GM23248 (cell line): ENCODE measurements at regions not wholly inside any gene's neighbourhood (a gene's known extent, or its start where the extent isn't known, plus 50 kb on each side); places are given as distances from the start of the nearest gene placed in this dataset.
"Not testable (repeated sequence)": the region's sequence is repeated elsewhere in the genome, so short reads cannot be mapped to it uniquely, and the experiment has no call there.

ENCODE experiments used
- DNase-seq: peaks from one replicate; pipeline ENCODE4 v3.0.0-alpha.2; 2015
- H2AFZ ChIP-seq: fragments of 200-600 bp; sonication (generic); 2 replicates; pipeline ENCODE4 v1.6.1; 2016; ENCODE audit warnings: antibody characterized with exemption
- H3F3A ChIP-seq: fragments of 200-600 bp; sonication (generic); 2 replicates; pipeline ENCODE4 v1.6.1; 2016; ENCODE audit warnings: mild to moderate bottlenecking, antibody characterized with exemption, mixed run types; ENCODE audit not compliant: insufficient read depth
- H3K27ac ChIP-seq: fragments of 200-600 bp; sonication (generic); 2 replicates; pipeline ENCODE4 v1.5.1; 2016; ENCODE audit warnings: mild to moderate bottlenecking
- H3K27me3 ChIP-seq: fragments of 200-600 bp; sonication (generic); replicated peaks from 2 replicates; pipeline ENCODE4 v1.6.1; 2016; ENCODE audit warnings: mild to moderate bottlenecking; ENCODE audit not compliant: insufficient read depth
- H3K36me3 ChIP-seq: fragments of 200-600 bp; sonication (generic); 2 replicates; pipeline ENCODE4 v1.6.1; 2016; ENCODE audit warnings: low read depth, mild to moderate bottlenecking
- H3K4me1 ChIP-seq: fragments of 200-600 bp; sonication (generic); 2 replicates; pipeline ENCODE4 v1.6.1; 2016; ENCODE audit warnings: mild to moderate bottlenecking; ENCODE audit not compliant: insufficient read depth
- H3K4me2 ChIP-seq: fragments of 200-600 bp; sonication (generic); one replicate; pipeline ENCODE4 v1.6.1; 2016; ENCODE audit warnings: mild to moderate bottlenecking; ENCODE audit not compliant: unreplicated experiment
- H3K4me3 ChIP-seq: fragments of 200-600 bp; sonication (generic); 2 replicates; pipeline ENCODE4 v1.5.1; 2016; ENCODE audit warnings: mild to moderate bottlenecking
- H3K79me2 ChIP-seq: fragments of 200-600 bp; sonication (generic); 2 replicates; pipeline ENCODE4 v1.6.1; 2016; ENCODE audit warnings: mild to moderate bottlenecking; ENCODE audit not compliant: insufficient read depth
- H3K9ac ChIP-seq: fragments of 200-600 bp; sonication (generic); 2 replicates; pipeline ENCODE4 v1.6.1; 2016; ENCODE audit warnings: mild to moderate bottlenecking
- H3K9me2 ChIP-seq: fragments of 200-600 bp; sonication (generic); 2 replicates; pipeline ENCODE4 v1.6.1; 2016; ENCODE audit warnings: mixed run types, mild to moderate bottlenecking, moderate library complexity; ENCODE audit not compliant: insufficient read depth
- H3K9me3 ChIP-seq: fragments of 200-600 bp; sonication (generic); one replicate; pipeline ENCODE4 v1.6.1; 2017; ENCODE audit warnings: low read depth
- H4K20me1 ChIP-seq: fragments of 200-600 bp; sonication (generic); 2 replicates; pipeline ENCODE4 v1.6.0; 2016; ENCODE audit not compliant: insufficient read depth
- EZH2 ChIP-seq: fragments of 200-600 bp; sonication (generic); IDR thresholded peaks from 2 replicates; pipeline ENCODE4 v1.6.1; 2018; ENCODE audit warnings: antibody characterized with exemption, mild to moderate bottlenecking; ENCODE audit not compliant: insufficient read depth, poor library complexity, severe bottlenecking
- EZH2phosphoT487 ChIP-seq: fragments of 200-600 bp; sonication (generic); IDR thresholded peaks from 2 replicates; pipeline ENCODE4 v1.6.1; 2018; ENCODE audit warnings: antibody characterized with exemption, moderate library complexity, mild to moderate bottlenecking, low read depth; ENCODE audit not compliant: insufficient read depth
- WGBS, 2 experiments: methylation state at CpG; one replicate each; pipeline ENCODE4 v1.1.6; 2015 to 2017; ENCODE audit warnings: low lambda C conversion rate in 2 of 2, low coverage in 1 of 2; ENCODE audit errors: missing lambda C conversion rate in 2 of 2; 5-methylcytosine and 5-hydroxymethylcytosine counted together
- in situ Hi-C: fragments of 300-500 bp; cut with MboI; formaldehyde crosslinking; loops from 2 replicates; pipeline ENCODE4 v1.15.0; 2020

DNA sequence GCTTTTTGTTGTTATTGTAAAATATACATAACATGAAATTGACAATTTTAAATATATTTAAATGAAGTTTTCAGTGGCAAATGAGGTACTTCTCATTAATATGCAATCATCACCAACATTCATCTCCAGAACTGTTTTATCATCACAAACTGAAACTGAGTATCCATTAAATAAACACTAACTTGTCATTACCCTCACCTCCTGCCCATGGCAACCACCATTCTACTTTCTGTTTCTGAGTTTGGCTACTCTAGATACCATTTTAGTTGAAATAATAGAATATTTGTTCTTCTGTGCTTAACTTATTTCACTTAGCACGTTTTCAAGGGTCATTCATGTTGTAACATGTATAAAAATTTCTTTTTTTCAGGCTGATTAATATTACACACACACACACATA lies 834.3 kb downstream of the PLOD2 start:
- Histone ChIP-seq H3K4me1 (no peaks in the 10 kb centered on the region), H4K20me1 (no peaks in the 10 kb centered on the region), H3F3A (no peaks in the 10 kb centered on the region), H3K9me3 (no peaks in the 10 kb centered on the region), H3K27me3 (no peaks in the 10 kb centered on the region), H2AFZ (no peak overlapping the region), H3K27ac (no peak overlapping the region), H3K36me3 (no peaks in the 10 kb centered on the region), H3K9ac (no peak overlapping the region), H3K4me2 (no peak overlapping the region), H3K79me2 (no peaks in the 10 kb centered on the region), H3K4me3 (no peak overlapping the region), H3K9me2 (no peaks in the 10 kb centered on the region)
- in situ Hi-C loops = no loop called here
- 0 to 3% methylated on average over 1 of the region's 1 CpG for WGBS, 2 experiments
- TF ChIP-seq EZH2phosphoT487 = no peak
- no peak for DNase-seq

DNA sequence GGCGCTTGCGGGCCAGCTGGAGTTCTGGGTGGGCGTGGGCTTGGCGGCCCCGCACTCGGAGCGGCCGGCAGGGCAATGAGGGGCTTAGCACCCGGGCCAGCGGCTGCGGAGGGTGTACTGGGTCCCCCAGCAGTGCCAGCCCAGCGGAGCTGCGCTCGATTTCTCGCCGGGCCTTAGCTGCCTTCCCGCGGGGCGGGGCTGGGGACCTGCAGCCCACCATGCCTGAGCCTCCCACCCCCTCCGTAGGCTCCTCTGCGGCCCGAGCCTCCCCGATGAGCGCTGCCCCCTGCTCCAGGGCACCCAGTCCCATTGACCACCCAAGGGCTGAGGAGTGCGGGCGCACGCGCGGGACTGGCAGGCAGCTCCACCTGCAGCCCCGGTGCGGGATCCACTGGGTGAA lies 827.6 kb downstream of the PLOD2 start:
- H3K9me3 ChIP-seq, H3K9me2 ChIP-seq, H3K4me2 ChIP-seq, H3K27me3 ChIP-seq, H3K4me1 ChIP-seq, H3K79me2 ChIP-seq, H4K20me1 ChIP-seq, DNase-seq, H3K4me3 ChIP-seq, H3K9ac ChIP-seq, H3K36me3 ChIP-seq, H2AFZ ChIP-seq, in situ Hi-C loops, H3K27ac ChIP-seq, H3F3A ChIP-seq: not testable (repeated sequence)
- WGBS, 2 experiments = 78 to 83% methylated on average over 14 to 31 of the region's 31 CpGs

DNA sequence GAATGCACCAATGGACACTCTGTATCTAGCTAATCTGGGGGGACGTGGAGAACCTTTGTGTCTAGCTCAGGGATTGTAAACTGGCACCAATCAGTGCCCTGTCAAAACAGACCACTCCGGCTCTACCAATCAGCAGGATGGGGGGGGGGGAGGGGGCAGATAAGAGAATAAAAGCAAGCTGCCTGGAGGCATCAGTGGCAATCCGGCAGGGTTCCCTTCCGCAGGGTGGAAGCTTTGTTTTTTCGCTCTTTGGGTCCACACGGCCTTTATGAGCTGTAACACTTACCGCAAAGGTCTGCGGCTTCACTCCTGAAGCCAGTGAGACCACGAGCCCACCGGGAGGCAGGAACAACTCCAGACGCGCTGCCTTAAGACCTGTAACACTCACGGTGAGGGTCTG lies 827.1 kb downstream of the PLOD2 start:
- Histone ChIP-seq H3F3A (no peaks in the 10 kb centered on the region), H4K20me1 (no peaks in the 10 kb centered on the region), H3K4me2 (no peak overlapping the region), H3K9ac (no peak overlapping the region), H3K79me2 (no peaks in the 10 kb centered on the region), H3K4me1 (no peaks in the 10 kb centered on the region), H3K9me3 (no peaks in the 10 kb centered on the region), H3K4me3 (no peak overlapping the region), H2AFZ (no peak overlapping the region), H3K27me3 (no peaks in the 10 kb centered on the region), H3K9me2 (no peaks in the 10 kb centered on the region), H3K27ac (no peak overlapping the region), H3K36me3 (no peaks in the 10 kb centered on the region)
- DNase-seq = no peak
- 59 to 63% methylated on average over 13 of the region's 13 CpGs for WGBS, 2 experiments
- in situ Hi-C loops = no loop called here
- TF ChIP-seq EZH2 (no peak), EZH2phosphoT487 (no peak)

DNA sequence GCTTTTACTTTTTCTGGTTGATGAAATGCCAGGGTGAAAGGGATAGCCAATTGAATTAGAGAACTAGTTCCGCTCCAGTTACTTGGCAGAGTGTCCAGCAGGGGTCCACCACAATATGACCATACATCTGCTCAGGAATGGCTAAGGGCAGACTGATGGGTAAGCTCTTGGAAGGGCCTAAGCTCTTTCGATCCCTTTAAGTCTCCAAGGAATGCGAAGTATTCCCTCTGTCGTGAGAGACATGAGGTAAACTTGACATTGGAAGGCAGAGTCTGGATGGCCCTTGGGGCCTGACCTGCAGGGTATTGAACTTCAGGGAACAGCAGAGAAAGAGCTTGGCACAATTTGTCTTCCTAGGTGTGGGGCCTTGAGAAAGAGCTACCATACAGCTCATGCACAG lies 805.8 kb downstream of the PLOD2 start:
- Histone ChIP-seq H3F3A (no peaks in the 10 kb centered on the region), H3K36me3 (no peaks in the 10 kb centered on the region), H3K9me3 (no peaks in the 10 kb centered on the region), H4K20me1 (no peaks in the 10 kb centered on the region), H3K79me2 (no peaks in the 10 kb centered on the region), H3K27ac (no peak overlapping the region), H2AFZ (no peak overlapping the region), H3K4me3 (no peak overlapping the region), H3K4me1 (no peaks in the 10 kb centered on the region), H3K4me2 (no peak overlapping the region), H3K9ac (no peak overlapping the region), H3K9me2 (no peaks in the 10 kb centered on the region), H3K27me3 (no peaks in the 10 kb centered on the region)
- DNase-seq = no peak
- WGBS, 2 experiments = 35 to 38% methylated on average over 4 of the region's 4 CpGs
- in situ Hi-C loops = no loop called here
- TF ChIP-seq EZH2 (no peak), EZH2phosphoT487 (no peak)

DNA sequence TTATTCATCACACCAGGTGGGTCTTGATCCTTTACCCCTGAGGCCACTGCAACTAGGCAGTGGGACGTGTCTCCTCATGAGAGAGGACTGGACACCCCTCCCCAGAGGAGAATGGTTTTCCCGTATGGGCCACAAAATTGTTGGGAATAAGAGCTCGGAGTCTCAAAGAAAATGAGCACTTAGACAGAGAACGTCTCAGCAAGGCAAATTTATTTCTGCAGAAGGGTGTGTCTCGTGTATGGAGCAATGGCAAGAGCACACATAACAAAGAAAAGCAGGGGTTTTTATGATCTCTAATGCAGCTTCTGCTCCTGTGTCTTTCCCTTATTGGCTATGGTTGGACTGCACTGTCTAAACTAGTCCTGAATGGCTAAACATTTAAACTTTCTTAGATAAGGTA lies 803.5 kb downstream of the PLOD2 start:
- H2AFZ ChIP-seq = no peak overlapping the region
- DNase-seq = no peak
- H3K79me2 ChIP-seq = no peaks in the 10 kb centered on the region
- H3K9me2 ChIP-seq = no peaks in the 10 kb centered on the region
- no peaks in the 10 kb centered on the region for H3K27me3 ChIP-seq
- no peak for TF ChIP-seq EZH2phosphoT487
- TF ChIP-seq EZH2 = no peak
- H3K9me3 ChIP-seq = peaks cover 3% of the 10 kb centered on the region
- H3K4me1 ChIP-seq = no peaks in the 10 kb centered on the region
- WGBS, 2 experiments = 19 to 33% methylated on average over 5 of the region's 5 CpGs
- no peaks in the 10 kb centered on the region for H3K36me3 ChIP-seq
- in situ Hi-C loops = no loop called here
- H3K4me2 ChIP-seq = no peak overlapping the region
- no peak overlapping the region for H3K27ac ChIP-seq
- no peak overlapping the region for H3K9ac ChIP-seq
- H4K20me1 ChIP-seq = no peaks in the 10 kb centered on the region
- no peak overlapping the region for H3K4me3 ChIP-seq
- no peaks in the 10 kb centered on the region for H3F3A ChIP-seq
